ENCODE measurements at regions not wholly inside any gene's neighbourhood (a gene's known extent, or its start where the extent isn't known, plus 50 kb on each side); places are given as distances from the start of the nearest gene placed in this dataset.

DNA sequence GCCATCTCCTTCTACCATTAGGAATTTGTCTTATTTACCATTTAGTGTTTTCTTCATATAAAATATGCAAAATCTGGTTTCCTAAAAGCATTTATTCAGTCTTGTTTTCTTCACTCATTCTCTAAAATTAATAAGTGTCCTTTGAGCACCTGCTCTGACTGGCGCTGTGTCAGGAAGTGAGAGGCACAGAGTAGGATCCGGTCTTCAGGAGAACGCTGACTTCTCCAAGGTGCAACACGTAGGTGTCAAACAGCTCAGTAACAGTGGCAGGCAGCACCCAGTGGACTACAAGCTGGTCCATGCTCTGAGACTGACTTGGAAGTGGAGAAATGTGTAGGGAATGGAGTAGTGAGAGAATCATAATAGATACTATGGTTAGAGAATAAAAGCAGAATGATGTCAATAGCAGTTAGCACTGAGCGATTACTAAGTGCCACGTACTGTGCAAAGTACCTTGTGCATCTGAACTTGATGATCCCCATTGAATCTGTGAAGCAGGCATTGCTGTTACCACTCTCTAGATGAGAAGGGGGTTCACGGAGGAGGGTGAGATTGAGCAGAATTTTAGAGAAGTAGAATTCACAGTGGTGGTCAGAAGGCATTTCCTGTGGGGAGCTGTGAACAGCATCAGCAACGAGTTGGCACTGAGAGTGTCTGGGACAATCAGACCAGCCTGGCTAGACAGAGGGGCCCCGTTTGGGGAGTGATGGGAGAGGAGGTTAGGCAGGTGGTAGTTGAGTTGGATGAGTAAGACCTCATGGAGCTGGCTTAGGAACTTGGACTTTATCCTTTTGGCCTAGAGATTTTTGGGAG, 569.8 kb downstream of the QKI start:
- no peak for TF ChIP-seq EP300 (IDR thresholded peaks at IDR 0.05; ENCODE audit: borderline replicate concordance)
- TF ChIP-seq, protein P1, sequence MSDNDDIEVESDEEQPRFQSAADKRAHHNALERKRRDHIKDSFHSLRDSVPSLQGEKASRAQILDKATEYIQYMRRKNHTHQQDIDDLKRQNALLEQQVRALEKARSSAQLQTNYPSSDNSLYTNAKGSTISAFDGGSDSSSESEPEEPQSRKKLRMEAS (IDR thresholded peaks at IDR 0.05), result no peak
- no peak for TF ChIP-seq NFIC (IDR thresholded peaks at IDR 0.05)
- no peak for TF ChIP-seq TCF12 (IDR thresholded peaks at IDR 0.05; ENCODE audit: low read depth)
- TF ChIP-seq TAF1 (IDR thresholded peaks at IDR 0.05; ENCODE audit: low read depth), result no peak
- TF ChIP-seq CEBPB (IDR thresholded peaks at IDR 0.05), result no peak
- TF ChIP-seq RAD21 (IDR thresholded peaks at IDR 0.05; ENCODE audit: low read depth), result no peak
- TF ChIP-seq, protein P2, sequence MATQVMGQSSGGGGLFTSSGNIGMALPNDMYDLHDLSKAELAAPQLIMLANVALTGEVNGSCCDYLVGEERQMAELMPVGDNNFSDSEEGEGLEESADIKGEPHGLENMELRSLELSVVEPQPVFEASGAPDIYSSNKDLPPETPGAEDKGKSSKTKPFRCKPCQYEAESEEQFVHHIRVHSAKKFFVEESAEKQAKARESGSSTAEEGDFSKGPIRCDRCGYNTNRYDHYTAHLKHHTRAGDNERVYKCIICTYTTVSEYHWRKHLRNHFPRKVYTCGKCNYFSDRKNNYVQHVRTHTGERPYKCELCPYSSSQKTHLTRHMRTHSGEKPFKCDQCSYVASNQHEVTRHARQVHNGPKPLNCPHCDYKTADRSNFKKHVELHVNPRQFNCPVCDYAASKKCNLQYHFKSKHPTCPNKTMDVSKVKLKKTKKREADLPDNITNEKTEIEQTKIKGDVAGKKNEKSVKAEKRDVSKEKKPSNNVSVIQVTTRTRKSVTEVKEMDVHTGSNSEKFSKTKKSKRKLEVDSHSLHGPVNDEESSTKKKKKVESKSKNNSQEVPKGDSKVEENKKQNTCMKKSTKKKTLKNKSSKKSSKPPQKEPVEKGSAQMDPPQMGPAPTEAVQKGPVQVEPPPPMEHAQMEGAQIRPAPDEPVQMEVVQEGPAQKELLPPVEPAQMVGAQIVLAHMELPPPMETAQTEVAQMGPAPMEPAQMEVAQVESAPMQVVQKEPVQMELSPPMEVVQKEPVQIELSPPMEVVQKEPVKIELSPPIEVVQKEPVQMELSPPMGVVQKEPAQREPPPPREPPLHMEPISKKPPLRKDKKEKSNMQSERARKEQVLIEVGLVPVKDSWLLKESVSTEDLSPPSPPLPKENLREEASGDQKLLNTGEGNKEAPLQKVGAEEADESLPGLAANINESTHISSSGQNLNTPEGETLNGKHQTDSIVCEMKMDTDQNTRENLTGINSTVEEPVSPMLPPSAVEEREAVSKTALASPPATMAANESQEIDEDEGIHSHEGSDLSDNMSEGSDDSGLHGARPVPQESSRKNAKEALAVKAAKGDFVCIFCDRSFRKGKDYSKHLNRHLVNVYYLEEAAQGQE (IDR thresholded peaks at IDR 0.05; ENCODE audit: low read depth), result no peak
- no peak for TF ChIP-seq ZBTB7A (IDR thresholded peaks at IDR 0.05; ENCODE audit: low read depth)
- TF ChIP-seq, protein P3, sequence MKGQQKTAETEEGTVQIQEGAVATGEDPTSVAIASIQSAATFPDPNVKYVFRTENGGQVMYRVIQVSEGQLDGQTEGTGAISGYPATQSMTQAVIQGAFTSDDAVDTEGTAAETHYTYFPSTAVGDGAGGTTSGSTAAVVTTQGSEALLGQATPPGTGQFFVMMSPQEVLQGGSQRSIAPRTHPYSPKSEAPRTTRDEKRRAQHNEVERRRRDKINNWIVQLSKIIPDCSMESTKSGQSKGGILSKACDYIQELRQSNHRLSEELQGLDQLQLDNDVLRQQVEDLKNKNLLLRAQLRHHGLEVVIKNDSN (IDR thresholded peaks at IDR 0.05), result no peak
- no peak for TF ChIP-seq YY1 (IDR thresholded peaks at IDR 0.05; ENCODE audit: low read depth)
